ENCODE measurements at regions not wholly inside any gene's neighbourhood (a gene's known extent, or its start where the extent isn't known, plus 50 kb on each side); places are given as distances from the start of the nearest gene placed in this dataset.

GRCh38 chr5:72562717-72563116, 55.5 kb upstream of the ZNF366 start:
- Histone ChIP-seq H3K4me1 (ENCODE audit: control insufficient read depth, extremely low read depth, insufficient read depth, low read length) (peaks cover 7% of the 10 kb centered on the region), H3K9me3 (ENCODE audit: control insufficient read depth, low read depth, low read length) (no peaks in the 10 kb centered on the region), H4K20me1 (ENCODE audit: control insufficient read depth, extremely low read depth, insufficient read depth, low read length) (no peaks in the 10 kb centered on the region), H3K4me2 (ENCODE audit: control insufficient read depth, extremely low read depth, insufficient read depth, low read depth, low read length) (no peak overlapping the region), H3K9me1 (ENCODE audit: control insufficient read depth, extremely low read depth, insufficient read depth, low read length) (no peaks in the 10 kb centered on the region), H3K36me3 (ENCODE audit: control insufficient read depth in 2 of 2, extremely low read depth in 1 of 2, insufficient read depth in 2 of 2, low read length in 2 of 2) (no peaks in the 10 kb centered on the region), H2AFZ (ENCODE audit: control insufficient read depth, low read length) (no peak overlapping the region), H3K4me3 (ENCODE audit: control insufficient read depth in 2 of 3, extremely low read depth in 1 of 3, insufficient read depth in 2 of 3, low read depth in 1 of 3, low read length in 3 of 3) (no peak overlapping the region), H3K9ac (ENCODE audit: control insufficient read depth, extremely low read depth, insufficient read depth, low read length) (no peak overlapping the region), H3K79me2 (ENCODE audit: control insufficient read depth, insufficient read depth, low read length) (no peaks in the 10 kb centered on the region), H3K27ac (ENCODE audit: control insufficient read depth, insufficient read depth, low read length) (no peak overlapping the region), H3K27me3 (ENCODE audit: control insufficient read depth, extremely low read depth, insufficient read depth, low read length) (no peaks in the 10 kb centered on the region)
- dilution Hi-C loops (cut with MboI; ENCODE audit: extremely low pct_ligation_motif_present, low sequenced_read_pairs) = no loop called here
- FAIRE-seq (no peak), DNase-seq (ENCODE audit: low read depth, low spot score) (no peak)
- TF ChIP-seq EZH2 (IDR thresholded peaks at IDR 0.05; ENCODE audit: low read length) = no peak
- TF ChIP-seq, protein P1, sequence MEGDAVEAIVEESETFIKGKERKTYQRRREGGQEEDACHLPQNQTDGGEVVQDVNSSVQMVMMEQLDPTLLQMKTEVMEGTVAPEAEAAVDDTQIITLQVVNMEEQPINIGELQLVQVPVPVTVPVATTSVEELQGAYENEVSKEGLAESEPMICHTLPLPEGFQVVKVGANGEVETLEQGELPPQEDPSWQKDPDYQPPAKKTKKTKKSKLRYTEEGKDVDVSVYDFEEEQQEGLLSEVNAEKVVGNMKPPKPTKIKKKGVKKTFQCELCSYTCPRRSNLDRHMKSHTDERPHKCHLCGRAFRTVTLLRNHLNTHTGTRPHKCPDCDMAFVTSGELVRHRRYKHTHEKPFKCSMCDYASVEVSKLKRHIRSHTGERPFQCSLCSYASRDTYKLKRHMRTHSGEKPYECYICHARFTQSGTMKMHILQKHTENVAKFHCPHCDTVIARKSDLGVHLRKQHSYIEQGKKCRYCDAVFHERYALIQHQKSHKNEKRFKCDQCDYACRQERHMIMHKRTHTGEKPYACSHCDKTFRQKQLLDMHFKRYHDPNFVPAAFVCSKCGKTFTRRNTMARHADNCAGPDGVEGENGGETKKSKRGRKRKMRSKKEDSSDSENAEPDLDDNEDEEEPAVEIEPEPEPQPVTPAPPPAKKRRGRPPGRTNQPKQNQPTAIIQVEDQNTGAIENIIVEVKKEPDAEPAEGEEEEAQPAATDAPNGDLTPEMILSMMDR (optimal IDR thresholded peaks at IDR 0.05 in 1 of 3, IDR thresholded peaks at IDR 0.05 in 1 of 3, conservative IDR thresholded peaks at IDR 0.05 in 1 of 3; ENCODE audit: extremely low read depth in 1 of 3, insufficient read depth in 2 of 3, low read length in 3 of 3) = no peak

- no peak overlapping the region for H3K9ac ChIP-seq (ENCODE audit: control insufficient read depth, extremely low read depth, insufficient read depth, low read length)
- no peaks in the 10 kb centered on the region for H3K79me2 ChIP-seq (ENCODE audit: control insufficient read depth, insufficient read depth, low read length)
- H3K4me1 ChIP-seq (ENCODE audit: control insufficient read depth, extremely low read depth, insufficient read depth, low read length) = peaks cover 15% of the 10 kb centered on the region
- no peak for DNase-seq (ENCODE audit: low read depth, low spot score)
- H3K4me3 ChIP-seq (ENCODE audit: control insufficient read depth in 2 of 3, extremely low read depth in 1 of 3, insufficient read depth in 2 of 3, low read depth in 1 of 3, low read length in 3 of 3) = no peak overlapping the region
- H3K27me3 ChIP-seq (ENCODE audit: control insufficient read depth, extremely low read depth, insufficient read depth, low read length) = no peaks in the 10 kb centered on the region
- H3K9me1 ChIP-seq (ENCODE audit: control insufficient read depth, extremely low read depth, insufficient read depth, low read length) = no peaks in the 10 kb centered on the region
- H3K36me3 ChIP-seq (ENCODE audit: control insufficient read depth in 2 of 2, extremely low read depth in 1 of 2, insufficient read depth in 2 of 2, low read length in 2 of 2) = no peaks in the 10 kb centered on the region
- H3K9me3 ChIP-seq (ENCODE audit: control insufficient read depth, low read depth, low read length) = no peaks in the 10 kb centered on the region
- peak overlapping the region; percentile 25 for H2AFZ ChIP-seq (ENCODE audit: control insufficient read depth, low read length)
- TF ChIP-seq EZH2 (IDR thresholded peaks at IDR 0.05; ENCODE audit: low read length) = no peak
- TF ChIP-seq, protein P1 (optimal IDR thresholded peaks at IDR 0.05 in 1 of 3, IDR thresholded peaks at IDR 0.05 in 1 of 3, conservative IDR thresholded peaks at IDR 0.05 in 1 of 3; ENCODE audit: extremely low read depth in 1 of 3, insufficient read depth in 2 of 3, low read length in 3 of 3) = no peak
- FAIRE-seq = peak; percentile 48
- no peaks in the 10 kb centered on the region for H4K20me1 ChIP-seq (ENCODE audit: control insufficient read depth, extremely low read depth, insufficient read depth, low read length)
- H3K4me2 ChIP-seq (ENCODE audit: control insufficient read depth, extremely low read depth, insufficient read depth, low read depth, low read length) = no peak overlapping the region
- H3K27ac ChIP-seq (ENCODE audit: control insufficient read depth, insufficient read depth, low read length) = no peak overlapping the region
- dilution Hi-C loops (cut with MboI; ENCODE audit: extremely low pct_ligation_motif_present, low sequenced_read_pairs) = no loop called here
These were observed 54.1 kb upstream of the ZNF366 start for GRCh38 chr5:72561148-72561972.
